ENCODE measurements at regions not wholly inside any gene's neighbourhood (a gene's known extent, or its start where the extent isn't known, plus 50 kb on each side); places are given as distances from the start of the nearest gene placed in this dataset.
"Not testable (repeated sequence)": the region's sequence is repeated elsewhere in the genome, so short reads cannot be mapped to it uniquely, and the experiment has no call there.

GRCh38 chr4:83783215-83783614 lies 247.3 kb downstream of the GPAT3 start:
- DNase-seq (ENCODE audit: low read depth) = no peak

GRCh38 chr4:83782591-83782990 lies 246.7 kb downstream of the GPAT3 start:
- no peak for DNase-seq (ENCODE audit: low read depth)

- DNase-seq (ENCODE audit: low read depth) = no peak
These were observed 245.5 kb downstream of the GPAT3 start for GRCh38 chr4:83781434-83781833.

- DNase-seq (ENCODE audit: low read depth) = no peak
These were observed 244.3 kb downstream of the GPAT3 start for GRCh38 chr4:83780053-83780733.

GRCh38 chr4:83779103-83780052 lies 243.5 kb downstream of the GPAT3 start:
- DNase-seq (ENCODE audit: low read depth) = no peak

GRCh38 chr4:83772685-83773084 lies 236.8 kb downstream of the GPAT3 start:
- DNase-seq (ENCODE audit: low read depth) = no peak

- DNase-seq (ENCODE audit: low read depth) = peak; percentile 61
These were observed 235.3 kb downstream of the GPAT3 start for GRCh38 chr4:83771113-83771705.

- DNase-seq (ENCODE audit: low read depth) = no peak
These were observed 232.2 kb downstream of the GPAT3 start for GRCh38 chr4:83768146-83768545.

- DNase-seq (ENCODE audit: low read depth) = no peak
These were observed 231.2 kb downstream of the GPAT3 start for GRCh38 chr4:83767067-83767466.

- DNase-seq (ENCODE audit: low read depth) = no peak
These were observed 223.7 kb downstream of the GPAT3 start for GRCh38 chr4:83759611-83760010.

- DNase-seq (ENCODE audit: low read depth) = no peak
These were observed 222.4 kb downstream of the GPAT3 start for GRCh38 chr4:83758285-83758684.

GRCh38 chr4:83757121-83757621 lies 221.3 kb downstream of the GPAT3 start:
- DNase-seq (ENCODE audit: low read depth) = peak; percentile 10

- DNase-seq (ENCODE audit: low read depth) = no peak
These were observed 217.4 kb downstream of the GPAT3 start for GRCh38 chr4:83753260-83753659.

GRCh38 chr4:83751336-83751949 lies 215.5 kb downstream of the GPAT3 start:
- no peak for DNase-seq (ENCODE audit: low read depth)

- no peak for DNase-seq (ENCODE audit: low read depth)
These were observed 212.8 kb downstream of the GPAT3 start for GRCh38 chr4:83748711-83749110.

GRCh38 chr4:83738895-83739294 lies 203.0 kb downstream of the GPAT3 start:
- no peak for DNase-seq (ENCODE audit: low read depth)

- DNase-seq (ENCODE audit: low read depth) = no peak
These were observed 198.7 kb downstream of the GPAT3 start for GRCh38 chr4:83734576-83734975.

- DNase-seq (ENCODE audit: low read depth) = no peak
These were observed 196.3 kb downstream of the GPAT3 start for GRCh38 chr4:83732114-83732635.

GRCh38 chr4:83731609-83732008 lies 195.7 kb downstream of the GPAT3 start:
- peak; percentile 10 for DNase-seq (ENCODE audit: low read depth)

- DNase-seq (ENCODE audit: low read depth) = not testable (repeated sequence)
These were observed 195.1 kb downstream of the GPAT3 start for GRCh38 chr4:83730958-83731357.

- no peak for DNase-seq (ENCODE audit: low read depth)
These were observed 192.3 kb downstream of the GPAT3 start for GRCh38 chr4:83728191-83728590.

All from LHCN-M2 (cell line).